Kidney capillary endothelial cell (primary cell): ENCODE measurements at regions not wholly inside any gene's neighbourhood (a gene's known extent, or its start where the extent isn't known, plus 50 kb on each side); places are given as distances from the start of the nearest gene placed in this dataset.

Experiments
- DNase-seq: peaks from one replicate; pipeline ENCODE4 v3.0.0-alpha.2; 2018; ENCODE audit warnings: low spot score

DNA sequence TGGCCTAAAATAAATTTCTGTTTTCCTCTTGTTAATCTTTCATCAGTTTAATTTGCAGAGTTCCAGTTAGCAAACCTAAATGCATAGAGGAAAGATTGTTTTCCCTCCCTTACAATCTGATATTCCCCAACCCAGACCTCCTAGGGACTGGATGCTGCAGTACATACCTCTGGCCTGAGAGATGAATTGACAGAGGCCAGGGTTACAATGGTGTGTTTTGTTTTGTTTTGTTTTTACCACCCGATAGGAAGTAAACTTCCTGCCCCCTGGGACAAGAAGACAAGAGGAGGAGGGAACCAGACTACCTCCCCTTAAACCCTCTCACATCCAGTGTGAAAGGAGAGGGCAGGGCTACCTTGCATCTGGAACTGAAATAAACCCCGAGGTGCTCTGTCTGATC, 319.0 kb downstream of the LRFN2 start:
- DNase-seq = no peak

DNA sequence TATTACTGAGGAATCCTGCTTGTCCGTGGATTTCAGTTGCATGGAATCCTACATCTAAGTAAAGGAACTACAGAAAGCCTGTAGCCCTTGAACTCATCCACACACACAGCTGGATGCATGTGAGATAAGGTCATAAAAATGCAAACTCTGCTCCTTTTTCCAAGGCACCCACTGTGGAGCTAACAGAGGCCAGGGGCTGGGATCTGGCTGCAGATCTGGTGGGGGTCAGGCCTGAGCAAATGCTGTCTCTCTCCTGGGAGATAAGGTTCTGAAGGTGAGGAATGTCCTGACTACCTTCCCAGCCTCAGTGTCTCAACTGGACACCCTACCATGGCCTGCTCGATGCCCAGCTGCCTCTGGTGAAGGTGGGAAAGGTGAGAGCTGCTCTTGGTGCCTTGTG, 321.5 kb downstream of the LRFN2 start:
- no peak for DNase-seq

DNA sequence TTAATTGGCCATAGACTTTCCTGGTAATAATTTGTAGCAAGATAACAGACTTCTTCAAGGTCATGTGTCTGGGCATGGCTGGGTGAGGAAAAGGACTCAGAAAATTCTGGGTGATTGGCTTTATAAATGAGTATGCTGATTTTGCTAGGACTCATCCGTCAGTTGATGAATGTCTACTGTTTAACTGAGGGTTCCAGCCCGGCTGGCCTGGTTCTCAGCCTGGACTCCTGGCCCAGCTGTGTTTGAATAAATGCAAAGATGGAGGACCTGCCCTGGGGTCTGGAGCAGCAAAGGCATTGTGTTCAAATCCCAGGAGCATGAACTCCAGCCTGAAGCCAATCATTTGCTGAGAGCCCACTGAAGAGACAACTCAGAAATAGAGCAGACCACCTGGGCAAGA, 323.2 kb downstream of the LRFN2 start:
- no peak for DNase-seq

DNA sequence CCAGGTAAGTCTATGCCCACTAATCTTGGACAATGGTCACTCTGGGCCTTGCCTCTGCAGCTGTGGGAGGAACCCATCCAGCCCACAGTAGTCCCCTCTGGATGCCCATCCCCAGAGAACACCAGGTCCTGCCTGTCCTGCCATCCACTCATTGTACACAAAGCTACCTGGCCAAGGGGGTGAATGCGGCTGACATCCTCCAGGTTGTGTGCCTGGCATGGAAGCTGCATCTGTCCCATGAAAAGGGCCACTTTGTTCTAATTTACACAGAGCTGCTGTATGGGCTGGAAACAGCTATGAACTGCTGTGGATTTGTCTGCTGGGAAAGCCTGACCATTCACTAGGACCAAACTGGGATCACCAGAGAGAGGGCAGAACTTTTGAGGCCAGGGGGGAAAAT, 324.8 kb downstream of the LRFN2 start:
- no peak for DNase-seq

DNA sequence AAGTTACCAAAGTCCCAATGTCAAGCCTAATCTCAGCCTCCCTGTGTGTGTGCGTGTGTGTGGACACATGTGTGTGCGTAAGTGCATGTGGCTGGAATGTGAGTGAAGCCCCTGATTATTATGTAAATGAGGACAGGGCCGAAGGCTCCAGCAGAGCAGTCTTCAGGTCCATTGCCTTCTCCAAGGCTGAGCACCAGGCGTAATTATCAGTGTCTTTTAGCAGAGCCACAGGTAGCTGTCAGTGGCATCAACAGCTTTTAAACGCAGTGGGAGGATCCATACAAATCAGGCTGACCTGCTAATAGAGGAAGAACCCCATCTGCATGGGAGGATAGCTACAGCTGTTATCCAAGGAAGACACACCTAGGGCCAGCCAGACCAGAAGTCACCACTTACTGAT, 324.3 kb upstream of the MOCS1 start:
- no peak for DNase-seq

DNA sequence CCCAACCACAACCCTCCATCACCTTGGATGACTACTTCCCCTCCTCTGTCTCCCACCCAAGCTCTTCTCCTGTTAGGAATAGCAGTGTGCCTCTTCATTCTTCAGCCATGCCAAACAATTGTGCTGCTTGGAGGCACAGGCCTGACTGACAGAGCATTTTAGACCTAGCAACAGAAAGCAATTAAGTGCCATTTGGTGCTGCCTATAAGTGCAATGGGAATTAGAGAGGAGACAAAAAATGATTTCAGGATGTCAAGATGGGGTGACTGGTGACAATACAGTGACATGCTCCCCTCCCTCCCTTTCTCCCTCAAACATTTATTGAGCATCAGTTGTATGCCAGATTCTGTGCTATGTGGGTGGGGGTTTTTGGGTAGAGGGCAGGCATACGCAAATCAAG, 322.6 kb upstream of the MOCS1 start:
- no peak for DNase-seq

DNA sequence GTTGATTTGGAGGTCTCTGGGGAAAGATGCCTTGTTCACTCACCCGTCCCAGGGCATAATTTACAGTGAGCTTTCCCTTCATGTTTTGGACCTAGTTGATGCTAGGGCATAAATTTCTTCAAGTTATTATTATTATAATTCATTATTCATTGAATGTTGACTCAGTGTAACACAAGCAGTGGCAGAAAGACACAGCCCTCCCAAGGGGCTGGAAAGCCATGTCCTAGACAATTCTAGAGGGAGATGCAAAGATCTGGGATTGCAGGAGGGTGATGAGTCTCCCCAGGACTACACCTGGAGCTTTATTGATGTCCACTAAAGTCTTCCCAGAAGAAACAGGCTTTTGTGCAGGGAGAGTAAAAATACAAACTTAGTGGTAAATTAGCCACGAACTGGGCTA, 322.0 kb upstream of the MOCS1 start:
- DNase-seq = no peak

DNA sequence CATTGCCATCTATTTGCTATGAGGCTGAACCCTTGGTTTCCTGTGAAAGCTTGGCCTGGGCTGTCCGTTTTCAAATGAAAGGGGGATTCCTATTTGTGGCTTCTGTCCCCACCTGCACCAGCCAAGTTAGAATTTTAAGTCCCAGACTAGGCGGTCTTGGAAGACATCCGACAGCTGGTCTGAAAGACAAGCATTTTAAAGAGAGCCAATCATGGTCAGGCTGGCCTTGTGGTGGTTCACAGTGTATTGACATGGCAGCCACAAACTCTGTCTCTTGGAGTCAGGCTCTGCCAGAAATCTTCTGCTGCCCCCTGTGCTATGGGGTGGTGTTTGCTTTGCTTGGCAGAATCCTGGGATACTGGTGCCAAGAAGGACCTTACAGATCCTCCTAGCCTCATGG, 319.2 kb upstream of the MOCS1 start:
- no peak for DNase-seq

DNA sequence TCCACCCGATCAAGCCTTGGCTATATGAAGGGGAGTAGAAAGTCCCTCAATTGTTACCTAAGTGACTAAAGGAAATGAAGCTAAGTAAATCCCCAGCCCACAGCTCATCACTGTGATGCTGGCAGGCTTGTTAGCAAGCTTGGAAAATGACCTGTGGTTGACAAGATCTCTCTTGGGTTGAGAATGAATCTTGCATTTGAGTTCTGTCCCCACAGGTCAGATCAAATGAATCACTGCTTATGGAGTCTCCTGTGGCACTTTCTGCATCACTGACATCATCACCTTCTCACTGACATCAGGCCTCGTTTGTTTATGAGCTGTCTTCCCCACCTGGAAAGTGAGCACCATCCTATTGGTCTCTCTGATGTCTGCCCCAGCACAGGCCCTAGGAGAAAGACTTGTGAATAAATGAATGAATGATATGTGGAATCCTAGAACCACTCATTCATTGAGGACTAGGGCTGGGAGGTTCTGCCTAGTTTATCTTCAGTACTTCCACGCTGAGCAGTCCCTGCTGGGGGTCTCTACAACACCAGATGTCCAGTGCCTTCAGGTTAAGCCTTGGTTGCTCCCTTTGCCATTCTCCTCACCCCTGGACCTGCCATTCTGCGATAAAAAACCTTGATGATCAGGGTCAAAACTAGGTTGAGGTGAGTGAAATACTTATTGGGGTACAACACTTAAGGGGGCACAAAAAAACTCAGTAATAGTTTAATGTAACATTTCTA, 318.4 kb upstream of the MOCS1 start:
- DNase-seq = no peak

DNA sequence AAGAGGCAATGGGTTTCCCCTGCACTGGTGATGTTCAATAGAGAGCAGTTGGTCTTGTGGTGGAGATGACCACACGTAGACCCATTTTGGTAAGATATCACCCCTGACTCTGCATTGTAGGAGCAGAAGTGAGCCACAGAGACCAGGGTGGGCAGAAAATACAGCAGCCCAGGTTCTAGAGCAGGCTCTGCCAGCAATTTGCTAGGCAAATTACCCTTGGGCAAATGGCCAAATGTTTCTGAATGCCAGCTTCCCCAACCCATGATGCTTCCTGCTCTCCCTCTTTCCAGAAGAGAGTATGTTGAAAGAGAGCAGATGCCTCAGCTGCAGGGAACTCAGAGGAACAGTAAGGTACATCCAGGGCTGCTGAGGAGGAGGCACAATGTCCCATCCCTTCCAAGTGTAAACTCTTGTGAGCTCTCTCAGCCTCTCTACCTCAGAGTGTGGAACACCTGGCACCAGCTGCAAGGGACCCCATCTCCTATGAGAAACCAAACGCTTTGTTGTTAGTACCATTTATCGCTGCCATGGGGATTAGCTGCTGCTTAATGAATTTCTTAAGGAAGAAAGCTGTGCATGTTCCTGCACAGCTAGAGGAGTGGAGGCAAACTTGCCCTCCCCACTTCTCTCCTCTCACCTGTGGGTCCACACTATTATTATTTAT, 317.5 kb upstream of the MOCS1 start:
- no peak for DNase-seq

DNA sequence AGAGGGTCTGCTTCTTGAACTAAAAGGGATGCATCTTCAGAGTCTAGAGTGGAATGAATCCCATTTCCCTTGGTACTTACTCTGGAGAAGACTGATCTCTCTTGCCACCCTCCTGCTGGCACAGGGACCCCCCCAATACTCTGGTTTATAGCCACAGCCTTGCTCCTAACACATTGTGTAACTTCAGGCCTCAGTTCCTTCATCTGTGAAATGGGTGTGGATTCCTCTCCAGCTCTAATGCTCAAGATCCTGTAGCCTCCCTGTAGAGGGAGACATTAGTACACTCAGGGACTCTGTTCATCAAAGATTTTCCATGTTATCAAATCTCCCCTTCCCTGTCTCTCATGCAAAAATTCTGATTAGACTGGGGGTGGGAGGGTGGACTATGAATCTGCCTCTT, 315.7 kb upstream of the MOCS1 start:
- DNase-seq = no peak

DNA sequence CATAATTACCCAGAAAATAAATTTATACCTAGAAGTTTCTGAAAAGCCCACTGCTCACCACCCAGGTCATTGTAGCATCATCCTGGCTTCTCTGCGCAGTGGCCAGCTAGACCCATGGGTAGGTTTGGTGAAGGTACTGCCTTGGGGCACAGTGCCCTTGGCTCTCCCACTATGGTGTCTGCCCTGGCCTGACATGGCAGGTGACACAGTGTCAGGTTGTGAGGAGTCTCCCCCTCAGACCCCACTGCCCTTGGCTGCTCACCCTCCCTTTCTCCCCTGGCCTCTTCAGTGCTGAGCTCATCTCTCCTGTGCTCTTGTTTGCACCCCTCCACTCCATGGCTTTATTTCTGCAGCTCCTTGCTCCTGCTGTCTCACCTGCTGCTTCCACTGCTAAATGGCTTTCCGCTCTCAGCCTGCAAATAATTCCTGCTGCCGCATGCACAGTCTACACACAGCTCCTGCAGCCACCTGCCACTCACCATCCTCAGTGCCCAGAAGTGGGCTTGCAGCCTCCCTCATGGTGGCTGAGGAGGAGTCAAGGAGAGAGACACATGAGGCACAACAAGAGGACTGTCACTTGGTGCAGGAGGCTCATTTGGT, 313.4 kb upstream of the MOCS1 start:
- no peak for DNase-seq

DNA sequence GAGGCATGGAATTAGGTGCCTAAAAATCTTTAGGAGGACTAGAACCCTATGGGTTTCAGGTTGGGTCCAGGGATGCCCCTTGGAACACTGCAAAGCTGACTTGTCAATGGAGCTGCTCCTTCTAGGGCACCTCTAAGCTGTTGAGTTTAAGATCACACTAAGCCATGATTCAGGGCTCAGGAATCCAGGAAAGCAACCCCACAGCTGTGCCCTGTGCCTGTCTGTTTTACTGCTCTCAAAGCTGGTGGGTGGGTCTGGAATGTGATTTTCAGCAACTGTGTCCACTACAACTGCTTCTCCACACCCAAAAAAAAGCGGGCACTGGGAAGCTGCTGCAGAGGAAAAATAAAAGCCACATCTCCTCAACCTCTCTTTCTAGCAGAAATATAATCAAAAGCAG, 310.4 kb upstream of the MOCS1 start:
- DNase-seq = no peak

DNA sequence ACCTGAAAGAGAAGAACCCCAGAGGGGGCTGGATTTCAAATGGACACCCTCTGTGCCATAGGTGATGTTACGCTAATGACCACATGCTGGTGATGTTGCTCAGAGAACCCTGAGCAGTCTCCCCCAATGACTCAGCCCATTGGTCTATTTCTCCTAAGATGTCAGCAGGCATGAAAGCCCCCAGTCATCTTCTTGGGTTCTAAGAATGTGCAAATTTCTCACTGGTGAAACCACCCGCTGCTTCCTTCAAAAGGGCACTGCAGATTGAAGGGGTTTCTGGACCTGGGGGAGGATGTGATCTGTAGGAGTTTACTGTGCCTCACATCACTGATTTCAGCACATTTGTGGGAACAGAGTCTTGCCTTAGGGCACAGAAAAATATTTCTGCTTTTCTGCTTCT, 298.4 kb upstream of the MOCS1 start:
- DNase-seq = no peak

DNA sequence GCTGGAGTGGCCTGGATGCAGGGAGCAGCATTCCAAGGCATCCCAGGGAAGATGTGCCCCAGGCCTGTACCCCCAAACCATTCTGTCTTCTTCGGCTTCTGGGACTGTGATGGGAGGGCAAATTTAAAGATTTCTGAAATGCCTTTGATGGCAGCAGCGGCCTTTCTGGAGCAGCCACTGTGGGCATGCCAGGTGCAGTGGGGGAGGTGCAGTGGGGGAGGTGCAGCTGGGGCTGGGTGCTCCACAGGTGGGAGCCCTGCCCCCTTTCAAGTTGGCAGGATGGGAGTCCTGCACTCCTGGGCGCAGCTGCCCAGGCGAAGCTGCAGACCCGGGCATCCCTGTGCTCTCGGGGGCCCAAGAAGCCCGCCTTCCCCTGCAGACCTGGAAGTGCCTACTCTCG, 293.5 kb upstream of the MOCS1 start:
- DNase-seq = no peak

DNA sequence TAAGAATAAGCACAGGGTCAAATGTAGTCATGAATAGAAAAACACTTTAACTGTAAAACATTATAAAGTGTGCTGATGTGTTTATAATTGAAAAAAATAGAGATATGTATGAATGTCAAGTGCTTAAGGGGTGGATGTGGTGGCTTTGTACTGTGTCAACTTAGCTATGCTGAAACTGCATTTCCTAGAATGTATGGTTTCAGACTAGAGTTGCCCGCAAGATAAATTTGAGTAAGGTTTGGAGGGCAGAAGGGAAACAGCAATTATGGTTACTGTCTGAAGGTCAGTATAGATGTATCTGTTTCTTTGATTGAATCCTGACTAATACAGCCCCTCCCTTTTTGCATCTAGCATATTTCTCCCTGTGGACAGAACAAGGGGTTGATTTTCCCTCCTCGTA, 288.1 kb upstream of the MOCS1 start:
- DNase-seq = no peak

DNA sequence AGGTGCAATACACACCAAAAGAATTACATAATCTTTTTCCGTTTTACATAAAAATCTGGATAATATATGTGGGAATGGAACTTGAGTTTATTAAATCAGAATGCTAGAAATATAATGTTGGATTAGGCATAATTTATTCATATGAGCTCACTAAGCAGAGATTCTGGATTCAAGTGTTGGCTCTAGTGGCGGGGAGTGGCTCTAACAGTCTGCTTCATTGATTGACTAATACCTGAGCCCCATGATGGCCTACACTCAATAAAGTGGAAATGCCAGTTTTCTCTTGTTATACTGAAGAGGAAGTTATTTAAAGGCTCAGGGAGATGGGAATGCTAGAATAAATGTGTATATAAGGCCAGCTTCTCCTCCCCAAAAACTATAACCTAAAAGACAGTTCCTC, 285.5 kb upstream of the MOCS1 start:
- DNase-seq = no peak

DNA sequence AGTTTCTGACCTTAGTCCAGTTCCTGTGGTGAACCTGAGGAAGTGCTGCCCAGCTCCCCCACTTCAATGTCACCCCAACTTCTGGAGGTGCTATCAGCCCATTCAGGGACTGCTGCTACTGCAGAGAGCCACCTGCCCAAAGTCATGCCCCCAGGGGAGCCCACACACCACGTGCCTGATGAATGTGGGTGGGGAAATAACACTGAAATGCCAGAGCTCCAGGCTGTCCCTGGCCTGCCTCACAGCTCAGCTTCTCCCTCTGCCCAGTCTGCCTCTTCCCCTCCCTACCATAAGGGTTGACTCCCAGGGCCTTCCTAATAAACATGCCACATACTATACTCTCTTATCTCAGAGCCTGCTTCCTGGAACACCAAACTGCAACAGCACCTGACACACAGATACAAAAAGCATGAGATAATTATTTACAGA, 276.4 kb upstream of the MOCS1 start:
- DNase-seq = no peak

DNA sequence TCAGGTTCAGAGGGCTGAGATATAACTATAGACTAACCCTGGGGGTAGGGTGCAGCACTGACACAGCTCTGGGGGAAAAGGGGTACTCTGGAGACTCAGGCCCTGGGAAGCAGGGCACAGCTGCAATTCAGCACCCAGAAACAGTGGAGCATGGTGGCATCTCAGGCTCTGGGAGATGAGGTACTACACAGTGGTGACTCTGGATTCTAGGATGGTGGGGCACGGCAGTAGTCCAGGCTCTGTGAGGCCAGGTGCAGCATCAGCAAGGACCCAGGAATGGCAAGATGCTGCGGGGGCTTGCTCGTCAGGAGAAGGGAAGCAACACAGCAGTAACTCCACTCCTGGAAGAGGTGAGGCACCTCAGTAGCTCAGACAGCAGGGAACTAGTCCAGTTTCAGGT, 271.5 kb upstream of the MOCS1 start:
- DNase-seq = no peak

DNA sequence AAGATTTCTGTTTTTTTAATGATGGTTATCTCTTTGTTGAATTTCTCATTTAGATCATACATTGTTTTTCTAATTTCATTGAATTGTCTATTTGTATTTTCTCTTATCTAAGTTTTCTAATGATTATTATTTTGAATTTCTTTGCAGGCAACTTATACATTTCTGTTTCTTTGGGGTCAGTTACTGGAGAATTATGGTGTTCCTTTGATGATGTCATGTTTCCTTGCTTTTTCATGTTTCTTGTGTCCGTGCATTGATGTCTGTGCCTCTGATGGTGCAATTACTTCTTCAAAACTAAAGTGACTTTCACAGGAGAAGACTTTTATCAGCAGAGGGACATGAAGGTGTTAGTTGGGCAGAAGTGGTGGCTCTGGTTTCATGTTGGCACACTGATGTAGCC, 270.7 kb upstream of the MOCS1 start:
- DNase-seq = no peak

DNA sequence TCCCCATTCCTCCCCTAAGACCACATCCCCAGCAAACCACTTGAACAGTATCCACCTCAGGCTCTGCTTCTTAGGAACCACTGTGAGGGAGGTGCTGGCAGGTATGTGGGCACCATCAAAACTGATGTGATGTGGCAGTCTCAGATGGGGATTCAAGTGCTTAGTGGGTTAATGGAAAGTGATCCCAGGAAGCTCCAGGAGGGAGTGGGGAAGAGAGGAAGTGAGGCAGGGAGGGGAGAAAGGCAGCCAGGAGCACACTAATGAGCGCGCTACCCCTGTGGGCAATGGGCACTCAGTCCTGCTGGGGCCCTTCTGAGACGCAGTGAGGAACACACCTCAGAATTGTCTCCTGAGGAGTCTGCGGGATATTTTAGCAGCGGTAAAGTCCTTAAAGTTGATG, 263.1 kb upstream of the MOCS1 start:
- no peak for DNase-seq

DNA sequence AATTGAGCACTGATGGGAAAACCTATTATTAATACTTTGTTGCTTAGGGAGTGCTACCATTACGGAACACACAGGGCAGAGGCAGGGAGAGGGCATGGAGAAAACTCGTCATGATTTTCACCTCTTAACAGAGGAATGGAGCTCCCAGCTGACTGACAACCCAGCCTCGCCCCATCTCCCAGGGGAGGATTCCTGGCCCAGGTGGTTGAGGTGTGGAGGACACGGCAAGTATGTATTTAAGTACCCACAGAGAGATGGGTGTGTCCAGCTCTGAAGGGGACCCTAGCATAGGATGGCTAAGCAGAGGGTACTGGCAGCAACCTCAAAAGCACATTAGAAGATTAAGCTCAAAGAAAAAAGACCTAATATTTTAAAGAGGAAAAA, 261.9 kb upstream of the MOCS1 start:
- no peak for DNase-seq

DNA sequence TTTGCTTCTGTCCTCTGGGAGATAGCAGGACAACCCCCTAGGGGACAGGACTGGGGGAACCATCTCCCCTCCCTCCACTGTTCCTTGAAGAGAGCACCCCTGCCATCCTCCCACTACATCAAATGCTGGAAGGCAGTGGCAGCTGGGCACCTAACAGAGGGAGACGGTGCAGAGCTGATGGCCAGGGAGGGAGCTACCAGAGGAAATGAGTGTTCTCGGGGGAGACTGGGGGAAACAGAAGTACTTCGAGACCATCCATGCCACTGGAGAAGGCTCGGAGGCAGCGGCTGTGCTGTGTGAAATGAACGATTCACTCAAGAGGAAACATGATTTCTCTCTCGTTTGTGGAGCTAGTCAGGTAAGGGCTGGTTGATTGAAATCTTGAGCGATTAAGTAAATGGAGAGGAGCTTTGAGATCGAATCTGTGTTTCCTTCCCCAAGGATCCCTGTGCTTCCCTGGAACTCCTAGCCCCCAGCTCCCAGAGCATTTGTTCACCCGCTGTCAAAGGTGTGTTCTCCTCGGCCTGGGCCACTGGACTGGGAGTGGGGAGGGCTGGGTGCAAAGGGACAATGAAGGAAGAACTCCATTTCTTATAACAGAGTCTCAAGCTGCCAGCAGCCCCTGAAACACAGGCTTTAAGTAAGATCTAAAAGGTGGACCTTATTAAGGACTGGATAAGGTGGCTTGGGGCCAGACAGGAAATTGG, 261.3 kb upstream of the MOCS1 start:
- no peak for DNase-seq
